Naive thymus-derived CD4-positive, alpha-beta T cell (primary cell): ENCODE measurements at regions not wholly inside any gene's neighbourhood (a gene's known extent, or its start where the extent isn't known, plus 50 kb on each side); places are given as distances from the start of the nearest gene placed in this dataset.

Experiments used
- ATAC-seq: fragments of 150-1000 bp; cut with Tn5 transposase; 2 replicates; pipeline ENCODE4 v1.10.0; 2021; ENCODE audit warnings: mild to moderate bottlenecking, moderate library complexity
- CTCF ChIA-PET: fragments of 350-600 bp; sonication (Branson Sonifier 250); formaldehyde crosslinking; loops from one replicate; lab custom pipeline; 2021; ENCODE audit warnings: antibody characterized with exemption; lab: Charles Lee
- POLR2A ChIA-PET: fragments of 350-600 bp; sonication (Branson Sonifier 250); formaldehyde crosslinking; loops from one replicate; lab custom pipeline; 2021; ENCODE audit warnings: antibody characterized with exemption, inconsistent platforms; lab: Charles Lee
- DNase-seq, 9 donors: peaks; one replicate each; pipeline versions ENCODE4 v3.0.0 to v3.0.0-alpha.2; 2020 to 2022; ENCODE audit warnings: mixed read lengths in 1 of 9
- H3K27ac ChIP-seq: one replicate; pipeline ENCODE4 v1.7.0; 2013; ENCODE audit warnings: mild to moderate bottlenecking, low read depth, low read length, moderate library complexity
- H3K27me3 ChIP-seq, 2 donors: one replicate each; pipeline ENCODE4 v1.7.0; 2013; ENCODE audit warnings: low read length in 2 of 2, mild to moderate bottlenecking in 2 of 2, moderate library complexity in 2 of 2; ENCODE audit not compliant: control insufficient read depth in 2 of 2, insufficient read depth in 2 of 2
- H3K36me3 ChIP-seq, 3 experiments: 1 replicate in 2 of 3; 2 replicates in 1 of 3; pipeline ENCODE4 v1.7.0; 2013; ENCODE audit warnings: low read length in 3 of 3, mild to moderate bottlenecking in 3 of 3, moderate library complexity in 1 of 3; ENCODE audit not compliant: insufficient read depth in 3 of 3, control insufficient read depth in 2 of 3
- H3K4me1 ChIP-seq, 2 donors: one replicate each; pipeline ENCODE4 v1.7.0; 2013; ENCODE audit warnings: low read length in 2 of 2, mild to moderate bottlenecking in 2 of 2, moderate library complexity in 1 of 2; ENCODE audit not compliant: control insufficient read depth in 2 of 2, insufficient read depth in 2 of 2
- H3K4me3 ChIP-seq: 2 replicates; pipeline ENCODE4 v1.7.0; 2013; ENCODE audit warnings: mild to moderate bottlenecking, low read length
- H3K9me3 ChIP-seq, 3 experiments: 1 replicate in 2 of 3; 2 replicates in 1 of 3; pipeline ENCODE4 v1.7.0; 2013; ENCODE audit warnings: low read length in 3 of 3; ENCODE audit not compliant: control insufficient read depth in 2 of 3
- H3K27ac Mint-ChIP-seq, 9 donors: one replicate each; pipeline ENCODE4 v1.8.0; 2020 to 2022; ENCODE audit warnings: mixed read lengths in 9 of 9, mild to moderate bottlenecking in 8 of 9, moderate library complexity in 5 of 9, inconsistent platforms in 2 of 9
- H3K27me3 Mint-ChIP-seq, 5 donors: one replicate each; pipeline ENCODE4 v1.8.0; 2021 to 2022; ENCODE audit warnings: mixed read lengths in 5 of 5, mild to moderate bottlenecking in 1 of 5
- H3K36me3 Mint-ChIP-seq, 5 donors: one replicate each; pipeline ENCODE4 v1.8.0; 2020 to 2022; ENCODE audit warnings: mixed read lengths in 5 of 5, mild to moderate bottlenecking in 3 of 5, inconsistent platforms in 1 of 5
- H3K4me1 Mint-ChIP-seq, 7 donors: one replicate each; pipeline ENCODE4 v1.8.0; 2020 to 2022; ENCODE audit warnings: mixed read lengths in 7 of 7, mild to moderate bottlenecking in 3 of 7, inconsistent platforms in 1 of 7
- H3K4me3 Mint-ChIP-seq, 10 donors: one replicate each; pipeline ENCODE4 v1.8.0; 2020 to 2022; ENCODE audit warnings: mild to moderate bottlenecking in 10 of 10, mixed read lengths in 10 of 10, moderate library complexity in 6 of 10, inconsistent platforms in 2 of 10
- H3K9me3 Mint-ChIP-seq, 11 donors: one replicate each; pipeline ENCODE4 v1.8.0; 2020 to 2022; ENCODE audit warnings: mixed read lengths in 11 of 11, mild to moderate bottlenecking in 4 of 11, inconsistent platforms in 1 of 11, moderate library complexity in 1 of 11
- intact Hi-C, 2 donors: fragments of 100-400 bp; cut with micrococcal nuclease; formaldehyde crosslinking; loops; one replicate each; pipeline ENCODE4 v1.15.1; 2023

- intact Hi-C loops: no loop called here
- Mint-ChIP-seq H3K27ac (peak overlapping the region in 1 of 9 donors; percentile 25), H3K4me3 (no peak overlapping the region), H3K9me3 (peaks cover 0 to 1% (median 0%) of the 10 kb centered on the region in 11 donors), H3K27me3 (no peaks in the 10 kb centered on the region), H3K4me1 (no peaks in the 10 kb centered on the region), H3K36me3 (no peaks in the 10 kb centered on the region)
- Histone ChIP-seq H3K27ac (no peak overlapping the region), H3K27me3 (no peaks in the 10 kb centered on the region), H3K4me3 (no peak overlapping the region), H3K36me3 (no peaks in the 10 kb centered on the region), H3K4me1 (no peaks in the 10 kb centered on the region), H3K9me3 (no peaks in the 10 kb centered on the region)
- DNase-seq (no peak), ATAC-seq (no peak)
- POLR2A ChIA-PET: no interaction called here
- CTCF ChIA-PET: no interaction called here
These were observed 115.8 kb downstream of the CAPZA3 start for GRCh38 chr12:18853570-18854366.

GRCh38 chr12:18857656-18858055 lies 119.7 kb downstream of the CAPZA3 start:
- H3K27ac ChIP-seq: no peak overlapping the region
- intact Hi-C loops: no loop called here
- H3K4me3 ChIP-seq: no peak overlapping the region
- no peaks in the 10 kb centered on the region for H3K36me3 ChIP-seq
- Mint-ChIP-seq H3K27me3 (no peaks in the 10 kb centered on the region), H3K9me3 (peaks cover 0 to 1% (median 0%) of the 10 kb centered on the region in 11 donors), H3K27ac (no peak overlapping the region), H3K4me3 (no peak overlapping the region), H3K36me3 (no peaks in the 10 kb centered on the region), H3K4me1 (no peaks in the 10 kb centered on the region)
- H3K9me3 ChIP-seq: no peaks in the 10 kb centered on the region
- ChIA-PET POLR2A (no interaction called here), CTCF (no interaction called here)
- no peaks in the 10 kb centered on the region for H3K27me3 ChIP-seq
- ATAC-seq (no peak), DNase-seq (no peak)
- no peaks in the 10 kb centered on the region for H3K4me1 ChIP-seq

- no peak overlapping the region for H3K4me3 Mint-ChIP-seq
- ATAC-seq: no peak
- CTCF ChIA-PET: no interaction called here
These were observed 121.5 kb downstream of the CAPZA3 start for GRCh38 chr12:18859400-18859799.

GRCh38 chr12:18861287-18861858 lies 123.5 kb downstream of the CAPZA3 start:
- H3K4me1 Mint-ChIP-seq: no peaks in the 10 kb centered on the region
- POLR2A ChIA-PET: no interaction called here
- no peaks in the 10 kb centered on the region for H3K36me3 Mint-ChIP-seq
- no peak overlapping the region for H3K4me3 Mint-ChIP-seq
- H3K36me3 ChIP-seq: no peaks in the 10 kb centered on the region
- no peaks in the 10 kb centered on the region for H3K9me3 ChIP-seq
- no peaks in the 10 kb centered on the region for H3K27me3 ChIP-seq
- no peak overlapping the region for H3K4me3 ChIP-seq
- no peak for ATAC-seq
- CTCF ChIA-PET: no interaction called here
- peaks cover 0 to 5% (median 0%) of the 10 kb centered on the region in 5 donors for H3K27me3 Mint-ChIP-seq
- H3K27ac ChIP-seq: no peak overlapping the region
- intact Hi-C loops: loop anchor here in 1 of 2 donors (1.0 kb wide), 1 partner anchor 325 kb away; no protein-coding TSS in a partner anchor
- no peaks in the 10 kb centered on the region for H3K4me1 ChIP-seq
- peaks cover 0 to 3% (median 0%) of the 10 kb centered on the region in 11 donors for H3K9me3 Mint-ChIP-seq
- H3K27ac Mint-ChIP-seq: no peak overlapping the region
- no peak for DNase-seq

More at GRCh38 chr12:18859400-18859799, 121.5 kb downstream of the CAPZA3 start:
- H3K27me3 Mint-ChIP-seq: no peaks in the 10 kb centered on the region
- H3K4me3 ChIP-seq: no peak overlapping the region
- no peaks in the 10 kb centered on the region for H3K9me3 ChIP-seq
- H3K27me3 ChIP-seq: no peaks in the 10 kb centered on the region
- DNase-seq: no peak
- POLR2A ChIA-PET: no interaction called here
- H3K9me3 Mint-ChIP-seq: peaks cover 0 to 3% (median 0%) of the 10 kb centered on the region in 11 donors
- H3K27ac ChIP-seq: no peak overlapping the region
- no peaks in the 10 kb centered on the region for H3K4me1 Mint-ChIP-seq
- no peaks in the 10 kb centered on the region for H3K36me3 ChIP-seq
- no peak overlapping the region for H3K27ac Mint-ChIP-seq
- H3K36me3 Mint-ChIP-seq: no peaks in the 10 kb centered on the region
- H3K4me1 ChIP-seq: no peaks in the 10 kb centered on the region
- intact Hi-C loops: no loop called here

- DNase-seq (no peak), ATAC-seq (no peak)
- H3K4me1 ChIP-seq: no peaks in the 10 kb centered on the region
- Mint-ChIP-seq H3K4me1 (peaks cover 0 to 3% (median 0%) of the 10 kb centered on the region in 7 donors), H3K36me3 (no peaks in the 10 kb centered on the region), H3K4me3 (no peak overlapping the region), H3K9me3 (peaks cover 0 to 2% (median 0%) of the 10 kb centered on the region in 11 donors), H3K27ac (no peak overlapping the region), H3K27me3 (peaks cover 0 to 5% (median 0%) of the 10 kb centered on the region in 5 donors)
- H3K27me3 ChIP-seq: no peaks in the 10 kb centered on the region
- no peak overlapping the region for H3K4me3 ChIP-seq
- ChIA-PET POLR2A (no interaction called here), CTCF (no interaction called here)
- intact Hi-C loops: no loop called here
- H3K36me3 ChIP-seq: no peaks in the 10 kb centered on the region
- H3K27ac ChIP-seq: no peak overlapping the region
- H3K9me3 ChIP-seq: no peaks in the 10 kb centered on the region
These were observed 126.0 kb downstream of the CAPZA3 start for GRCh38 chr12:18863769-18864500.

- no peaks in the 10 kb centered on the region for H3K36me3 ChIP-seq
- Mint-ChIP-seq H3K4me1 (peaks cover 0 to 7% (median 0%) of the 10 kb centered on the region in 7 donors), H3K27me3 (peaks cover 0 to 5% (median 0%) of the 10 kb centered on the region in 5 donors), H3K4me3 (no peak overlapping the region), H3K27ac (no peak overlapping the region), H3K36me3 (no peaks in the 10 kb centered on the region), H3K9me3 (peaks cover 0 to 2% (median 0%) of the 10 kb centered on the region in 11 donors)
- ChIA-PET CTCF (no interaction called here), POLR2A (no interaction called here)
- no peak overlapping the region for H3K27ac ChIP-seq
- DNase-seq (no peak), ATAC-seq (no peak)
- H3K4me3 ChIP-seq: no peak overlapping the region
- intact Hi-C loops: no loop called here
- H3K4me1 ChIP-seq: no peaks in the 10 kb centered on the region
- no peaks in the 10 kb centered on the region for H3K9me3 ChIP-seq
- no peaks in the 10 kb centered on the region for H3K27me3 ChIP-seq
These were observed 127.1 kb downstream of the CAPZA3 start for GRCh38 chr12:18864900-18865561.
